ENCODE measurements at regions not wholly inside any gene's neighbourhood (a gene's known extent, or its start where the extent isn't known, plus 50 kb on each side); places are given as distances from the start of the nearest gene placed in this dataset.

- Mint-ChIP-seq H3K4me3 (no peak overlapping the region), H3K9me3 (peaks cover 0 to 18% (median 0%) of the 10 kb centered on the region in 9 donors), H3K4me1 (peaks cover 0 to 3% (median 0%) of the 10 kb centered on the region in 4 donors), H3K27me3 (peaks cover 19 to 55% (median 43%) of the 10 kb centered on the region in 5 donors), H3K36me3 (no peaks in the 10 kb centered on the region), H3K27ac (peak overlapping the region in 1 of 10 donors; percentile 72)
- peak in 2 of 10 donors; percentile 7 to 55 for DNase-seq
- POLR2A ChIA-PET = no interaction called here
- no peak for ATAC-seq
Measured at GRCh38 chr14:101019990-101020710, 116.6 kb upstream of the RTL1 start.

- Mint-ChIP-seq H3K4me3 (no peak overlapping the region), H3K4me1 (peaks cover 0 to 3% (median 0%) of the 10 kb centered on the region in 4 donors), H3K36me3 (no peaks in the 10 kb centered on the region), H3K27ac (peak overlapping the region in 2 of 10 donors; percentile 60 to 72), H3K27me3 (peaks cover 19 to 55% (median 43%) of the 10 kb centered on the region in 5 donors), H3K9me3 (peaks cover 0 to 18% (median 0%) of the 10 kb centered on the region in 9 donors)
- POLR2A ChIA-PET = no interaction called here
- no peak for ATAC-seq
- DNase-seq = peak in 2 of 10 donors; percentile 4 to 13
Measured at GRCh38 chr14:101020834-101021370, 117.4 kb upstream of the RTL1 start.

- POLR2A ChIA-PET = no interaction called here
- Mint-ChIP-seq H3K27ac (no peak overlapping the region), H3K36me3 (no peaks in the 10 kb centered on the region), H3K27me3 (peaks cover 19 to 54% (median 43%) of the 10 kb centered on the region in 5 donors), H3K4me1 (peaks cover 0 to 3% (median 0%) of the 10 kb centered on the region in 4 donors), H3K4me3 (no peak overlapping the region), H3K9me3 (peaks cover 0 to 18% (median 0%) of the 10 kb centered on the region in 9 donors)
- DNase-seq = peak in 1 of 10 donors; percentile 5
- ATAC-seq = no peak
Measured at GRCh38 chr14:101022121-101022520, 118.6 kb upstream of the RTL1 start.

GRCh38 chr14:101022916-101023435 lies 119.5 kb upstream of the RTL1 start:
- H3K27me3 Mint-ChIP-seq = peaks cover 17 to 49% (median 41%) of the 10 kb centered on the region in 5 donors
- ATAC-seq (no peak), DNase-seq (peak in 1 of 10 donors; percentile 6)
- POLR2A ChIA-PET = no interaction called here
- H3K36me3 Mint-ChIP-seq = no peaks in the 10 kb centered on the region
- H3K4me3 Mint-ChIP-seq = no peak overlapping the region
- peaks cover 0 to 2% (median 0%) of the 10 kb centered on the region in 4 donors for H3K4me1 Mint-ChIP-seq
- peaks cover 0 to 18% (median 0%) of the 10 kb centered on the region in 9 donors for H3K9me3 Mint-ChIP-seq
- H3K27ac Mint-ChIP-seq = peak overlapping the region in 1 of 10 donors; percentile 15

GRCh38 chr14:101024686-101025085 lies 121.2 kb upstream of the RTL1 start:
- POLR2A ChIA-PET = no interaction called here
- Mint-ChIP-seq H3K27ac (no peak overlapping the region), H3K27me3 (peaks cover 13 to 37% (median 24%) of the 10 kb centered on the region in 5 donors), H3K4me3 (no peak overlapping the region), H3K36me3 (no peaks in the 10 kb centered on the region), H3K9me3 (peaks cover 0 to 14% (median 0%) of the 10 kb centered on the region in 9 donors), H3K4me1 (no peaks in the 10 kb centered on the region)
- ATAC-seq = no peak
- peak in 1 of 10 donors; percentile 11 for DNase-seq

GRCh38 chr14:101025131-101025530 lies 121.6 kb upstream of the RTL1 start:
- Mint-ChIP-seq H3K4me3 (no peak overlapping the region), H3K4me1 (no peaks in the 10 kb centered on the region), H3K9me3 (peaks cover 0 to 10% (median 0%) of the 10 kb centered on the region in 9 donors), H3K36me3 (no peaks in the 10 kb centered on the region), H3K27me3 (peaks cover 11 to 33% (median 19%) of the 10 kb centered on the region in 5 donors), H3K27ac (no peak overlapping the region)
- POLR2A ChIA-PET = no interaction called here
- no peak for ATAC-seq
- DNase-seq = peak in 1 of 10 donors; percentile 18

GRCh38 chr14:101025696-101026095 lies 122.2 kb upstream of the RTL1 start:
- DNase-seq = no peak
- peaks cover 6 to 27% (median 14%) of the 10 kb centered on the region in 5 donors for H3K27me3 Mint-ChIP-seq

GRCh38 chr14:101026341-101026740 lies 122.8 kb upstream of the RTL1 start:
- Mint-ChIP-seq H3K4me1 (no peaks in the 10 kb centered on the region), H3K27ac (no peak overlapping the region), H3K9me3 (no peaks in the 10 kb centered on the region), H3K4me3 (no peak overlapping the region), H3K27me3 (peaks cover 3 to 21% (median 7%) of the 10 kb centered on the region in 5 donors), H3K36me3 (no peaks in the 10 kb centered on the region)
- DNase-seq (no peak), ATAC-seq (no peak)
- POLR2A ChIA-PET = no interaction called here

More at GRCh38 chr14:101025696-101026095, 122.2 kb upstream of the RTL1 start:
- Mint-ChIP-seq H3K4me3 (no peak overlapping the region), H3K27ac (no peak overlapping the region), H3K4me1 (no peaks in the 10 kb centered on the region), H3K9me3 (peaks cover 0 to 4% (median 0%) of the 10 kb centered on the region in 9 donors), H3K36me3 (no peaks in the 10 kb centered on the region)
- POLR2A ChIA-PET = no interaction called here
- ATAC-seq = no peak

- DNase-seq (peak in 1 of 10 donors; percentile 4), ATAC-seq (no peak)
- Mint-ChIP-seq H3K27me3 (peaks cover 0 to 14% (median 5%) of the 10 kb centered on the region in 5 donors), H3K9me3 (no peaks in the 10 kb centered on the region), H3K36me3 (no peaks in the 10 kb centered on the region), H3K4me1 (no peaks in the 10 kb centered on the region), H3K4me3 (no peak overlapping the region), H3K27ac (no peak overlapping the region)
- POLR2A ChIA-PET = no interaction called here
Measured at GRCh38 chr14:101027291-101027690, 123.8 kb upstream of the RTL1 start.

GRCh38 chr14:101027966-101028365 lies 124.4 kb upstream of the RTL1 start:
- no peak overlapping the region for H3K27ac Mint-ChIP-seq
- no peaks in the 10 kb centered on the region for H3K4me1 Mint-ChIP-seq

GRCh38 chr14:101028971-101029667 lies 125.6 kb upstream of the RTL1 start:
- ATAC-seq = no peak
- Mint-ChIP-seq H3K4me3 (no peak overlapping the region), H3K4me1 (peaks cover 0 to 1% (median 0%) of the 10 kb centered on the region in 4 donors), H3K36me3 (no peaks in the 10 kb centered on the region), H3K27ac (no peak overlapping the region), H3K27me3 (peaks cover 0 to 4% (median 3%) of the 10 kb centered on the region in 5 donors), H3K9me3 (no peaks in the 10 kb centered on the region)
- DNase-seq = peak in 1 of 10 donors; percentile 9
- POLR2A ChIA-PET = interaction anchor here (0.6 kb wide), 1 partner anchor 16 kb away, joined by 3 read pairs; no protein-coding TSS in a partner anchor

More at GRCh38 chr14:101027966-101028365, 124.4 kb upstream of the RTL1 start:
- POLR2A ChIA-PET = no interaction called here
- Mint-ChIP-seq H3K27me3 (peaks cover 0 to 14% (median 3%) of the 10 kb centered on the region in 5 donors), H3K4me3 (no peak overlapping the region), H3K36me3 (no peaks in the 10 kb centered on the region), H3K9me3 (no peaks in the 10 kb centered on the region)
- ATAC-seq (no peak), DNase-seq (no peak)

GRCh38 chr14:101029668-101030290 lies 126.3 kb upstream of the RTL1 start:
- Mint-ChIP-seq H3K27ac (no peak overlapping the region), H3K27me3 (peaks cover 0 to 4% (median 2%) of the 10 kb centered on the region in 5 donors), H3K4me3 (no peak overlapping the region), H3K36me3 (no peaks in the 10 kb centered on the region), H3K9me3 (no peaks in the 10 kb centered on the region), H3K4me1 (peaks cover 0 to 1% (median 0%) of the 10 kb centered on the region in 4 donors)
- ATAC-seq (no peak), DNase-seq (peak in 1 of 10 donors; percentile 42)
- POLR2A ChIA-PET = no interaction called here

All from naive thymus-derived CD8-positive, alpha-beta T cell (primary cell).